ENCODE measurements at regions not wholly inside any gene's neighbourhood (a gene's known extent, or its start where the extent isn't known, plus 50 kb on each side); places are given as distances from the start of the nearest gene placed in this dataset.
A peak's percentile ranks its signal among the peaks of the same experiment; 100 is the strongest.

GRCh38 chr4:151991001-151991883 is 230.4 kb upstream of the GATB start:
- no peak for DNase-seq

GRCh38 chr4:151990201-151990600 is 229.4 kb upstream of the GATB start:
- DNase-seq, result peak in 1 of 3 donors; percentile 29

GRCh38 chr4:151988591-151988990 is 227.8 kb upstream of the GATB start:
- DNase-seq, result no peak

- DNase-seq, result no peak
Observed at GRCh38 chr4:151987606-151988005, 226.8 kb upstream of the GATB start.

- DNase-seq, result no peak
Observed at GRCh38 chr4:151983854-151984253, 223.0 kb upstream of the GATB start.

- DNase-seq, result no peak
Observed at GRCh38 chr4:151979819-151980218, 219.0 kb upstream of the GATB start.

GRCh38 chr4:151968643-151969042 is 207.8 kb upstream of the GATB start:
- DNase-seq, result no peak

GRCh38 chr4:151967074-151967473 is 206.3 kb upstream of the GATB start:
- no peak for DNase-seq

GRCh38 chr4:151962138-151962823 is 201.5 kb upstream of the GATB start:
- peak in 1 of 3 donors; percentile 23 for DNase-seq

- no peak for DNase-seq
Observed at GRCh38 chr4:151961456-151961855, 200.6 kb upstream of the GATB start.

- DNase-seq, result peak in 2 of 3 donors; percentile 10 to 22
Observed at GRCh38 chr4:151960449-151961230, 199.8 kb upstream of the GATB start.

- no peak for DNase-seq
Observed at GRCh38 chr4:151957153-151957552, 196.3 kb upstream of the GATB start.

- DNase-seq, result no peak
Observed at GRCh38 chr4:151955721-151956380, 195.0 kb upstream of the GATB start.

- DNase-seq, result no peak
Observed at GRCh38 chr4:151953795-151954372, 193.1 kb upstream of the GATB start.

GRCh38 chr4:151953312-151953711 is 192.5 kb upstream of the GATB start:
- no peak for DNase-seq

GRCh38 chr4:151952711-151953254 is 192.0 kb upstream of the GATB start:
- no peak for DNase-seq

GRCh38 chr4:151952137-151952536 is 191.3 kb upstream of the GATB start:
- no peak for DNase-seq

- no peak for DNase-seq
Observed at GRCh38 chr4:151951671-151952050, 190.9 kb upstream of the GATB start.

GRCh38 chr4:151950993-151951670 is 190.3 kb upstream of the GATB start:
- no peak for DNase-seq

- no peak for DNase-seq
Observed at GRCh38 chr4:151948351-151949016, 187.7 kb upstream of the GATB start.

Measured in muscle of back (tissue), 3 donors.